OCI-LY7 (cell line): ENCODE measurements at regions not wholly inside any gene's neighbourhood (a gene's known extent, or its start where the extent isn't known, plus 50 kb on each side); places are given as distances from the start of the nearest gene placed in this dataset.

Experiments used
- CTCF ChIP-seq: fragments of 200-600 bp; sonication (generic); conservative IDR thresholded peaks from 2 replicates; pipeline ENCODE4 v1.5.1; 2014; ENCODE audit warnings: mild to moderate bottlenecking, antibody characterized with exemption, low read length, moderate library complexity, mixed read lengths
- EZH2phosphoT487 ChIP-seq: fragments of 200-600 bp; sonication (generic); IDR thresholded peaks from 2 replicates; pipeline ENCODE4 v1.6.1; 2018; ENCODE audit warnings: low read depth, borderline replicate concordance, mild to moderate bottlenecking, mixed run types, antibody characterized with exemption, low read length, moderate library complexity, mixed read lengths

- no peak for TF ChIP-seq CTCF
- no peak for TF ChIP-seq EZH2phosphoT487
These were observed 58.7 kb upstream of the TGFBR2 start for GRCh38 chr3:30547716-30548115.
